HL-60 (cell line): ENCODE measurements at regions not wholly inside any gene's neighbourhood (a gene's known extent, or its start where the extent isn't known, plus 50 kb on each side); places are given as distances from the start of the nearest gene placed in this dataset.

Experiments used
- GABPA ChIP-seq: IDR thresholded peaks from 2 replicates; pipeline ENCODE4 v1.6.1; 2012; ENCODE audit warnings: low read depth
- POLR2AphosphoS5 ChIP-seq: IDR thresholded peaks from 2 replicates; pipeline ENCODE4 v1.6.1; 2012; ENCODE audit warnings: low read depth
- TF ChIP-seq, protein P1 (sequence below): IDR thresholded peaks from one replicate; pipeline ENCODE4 v1.5.1; 2011; ENCODE audit warnings: low read length, control low read depth, inconsistent platforms; ENCODE audit not compliant: insufficient read depth

DNA sequence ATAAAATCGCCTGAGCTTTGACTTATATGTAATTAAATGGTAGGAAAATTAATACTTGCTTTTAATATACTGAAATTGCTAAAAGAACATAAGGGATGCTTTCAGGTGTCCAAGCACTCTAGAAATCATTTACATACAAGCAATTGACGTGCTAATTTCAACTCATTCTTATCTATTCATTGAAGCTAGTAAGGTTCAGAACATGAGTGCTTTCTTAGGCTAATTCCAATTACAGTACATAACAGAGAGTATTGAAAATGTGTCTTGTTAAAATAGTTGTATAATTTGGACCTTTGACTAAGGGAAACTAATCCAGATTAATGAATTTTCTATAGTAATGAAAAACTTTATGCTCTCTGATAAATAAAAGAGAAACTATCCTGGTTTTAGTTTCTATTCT is 1016.4 kb upstream of the TYRP1 start:
- TF ChIP-seq POLR2AphosphoS5, result no peak
- TF ChIP-seq, protein P1, sequence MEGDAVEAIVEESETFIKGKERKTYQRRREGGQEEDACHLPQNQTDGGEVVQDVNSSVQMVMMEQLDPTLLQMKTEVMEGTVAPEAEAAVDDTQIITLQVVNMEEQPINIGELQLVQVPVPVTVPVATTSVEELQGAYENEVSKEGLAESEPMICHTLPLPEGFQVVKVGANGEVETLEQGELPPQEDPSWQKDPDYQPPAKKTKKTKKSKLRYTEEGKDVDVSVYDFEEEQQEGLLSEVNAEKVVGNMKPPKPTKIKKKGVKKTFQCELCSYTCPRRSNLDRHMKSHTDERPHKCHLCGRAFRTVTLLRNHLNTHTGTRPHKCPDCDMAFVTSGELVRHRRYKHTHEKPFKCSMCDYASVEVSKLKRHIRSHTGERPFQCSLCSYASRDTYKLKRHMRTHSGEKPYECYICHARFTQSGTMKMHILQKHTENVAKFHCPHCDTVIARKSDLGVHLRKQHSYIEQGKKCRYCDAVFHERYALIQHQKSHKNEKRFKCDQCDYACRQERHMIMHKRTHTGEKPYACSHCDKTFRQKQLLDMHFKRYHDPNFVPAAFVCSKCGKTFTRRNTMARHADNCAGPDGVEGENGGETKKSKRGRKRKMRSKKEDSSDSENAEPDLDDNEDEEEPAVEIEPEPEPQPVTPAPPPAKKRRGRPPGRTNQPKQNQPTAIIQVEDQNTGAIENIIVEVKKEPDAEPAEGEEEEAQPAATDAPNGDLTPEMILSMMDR, result no peak
- no peak for TF ChIP-seq GABPA
